ENCODE measurements at regions not wholly inside any gene's neighbourhood (a gene's known extent, or its start where the extent isn't known, plus 50 kb on each side); places are given as distances from the start of the nearest gene placed in this dataset.
"Not testable (repeated sequence)": the region's sequence is repeated elsewhere in the genome, so short reads cannot be mapped to it uniquely, and the experiment has no call there.

GRCh38 chr4:131883181-131883580 lies 1265.9 kb upstream of the PCDH10 start:
- not testable (repeated sequence) for H3K4me3 ChIP-seq (replicated peaks; ENCODE audit: insufficient read depth, low read length); H3K27ac ChIP-seq (replicated peaks); DNase-seq (ENCODE audit: low read depth in 1 of 2, low spot score in 1 of 2); H3K27me3 ChIP-seq (ENCODE audit: insufficient read depth, poor library complexity, severe bottlenecking)

- not testable (repeated sequence) for H3K27me3 ChIP-seq (ENCODE audit: insufficient read depth, poor library complexity, severe bottlenecking); H3K27ac ChIP-seq (replicated peaks); H3K4me3 ChIP-seq (replicated peaks; ENCODE audit: insufficient read depth, low read length); DNase-seq (ENCODE audit: low read depth in 1 of 2, low spot score in 1 of 2)
Measured at GRCh38 chr4:131925662-131926061, 1223.4 kb upstream of the PCDH10 start.

GRCh38 chr4:131967646-131968045 lies 1181.4 kb upstream of the PCDH10 start:
- not testable (repeated sequence) for H3K4me3 ChIP-seq (replicated peaks; ENCODE audit: insufficient read depth, low read length); DNase-seq (ENCODE audit: low read depth in 1 of 2, low spot score in 1 of 2); H3K27me3 ChIP-seq (ENCODE audit: insufficient read depth, poor library complexity, severe bottlenecking); H3K27ac ChIP-seq (replicated peaks)

GRCh38 chr4:131974730-131975129 lies 1174.4 kb upstream of the PCDH10 start:
- H3K4me3 ChIP-seq (replicated peaks; ENCODE audit: insufficient read depth, low read length) = no peak overlapping the region
- TF ChIP-seq REST (IDR thresholded peaks at IDR 0.05; ENCODE audit: insufficient replicate concordance, low read depth) (no peak), SPI1 (IDR thresholded peaks at IDR 0.05; ENCODE audit: borderline replicate concordance, low read depth) (no peak), CTCF (IDR thresholded peaks at IDR 0.05; ENCODE audit: insufficient read depth, low read length) (no peak), GABPA (IDR thresholded peaks at IDR 0.05; ENCODE audit: low read depth) (no peak), POLR2AphosphoS5 (IDR thresholded peaks at IDR 0.05; ENCODE audit: low read depth) (no peak)
- no peak for DNase-seq (ENCODE audit: low read depth in 1 of 2, low spot score in 1 of 2)
- no peak overlapping the region for H3K27ac ChIP-seq (replicated peaks)
- no peaks in the 10 kb centered on the region for H3K27me3 ChIP-seq (ENCODE audit: insufficient read depth, poor library complexity, severe bottlenecking)

- H3K4me3 ChIP-seq (replicated peaks; ENCODE audit: insufficient read depth, low read length); H3K27ac ChIP-seq (replicated peaks); H3K27me3 ChIP-seq (ENCODE audit: insufficient read depth, poor library complexity, severe bottlenecking); DNase-seq (ENCODE audit: low read depth in 1 of 2, low spot score in 1 of 2): not testable (repeated sequence)
Measured at GRCh38 chr4:131975276-131976132, 1173.6 kb upstream of the PCDH10 start.

- not testable (repeated sequence) for DNase-seq (ENCODE audit: low read depth in 1 of 2, low spot score in 1 of 2); H3K27ac ChIP-seq (replicated peaks); H3K27me3 ChIP-seq (ENCODE audit: insufficient read depth, poor library complexity, severe bottlenecking); H3K4me3 ChIP-seq (replicated peaks; ENCODE audit: insufficient read depth, low read length)
Measured at GRCh38 chr4:131976133-131977002, 1172.7 kb upstream of the PCDH10 start.

- no peak for DNase-seq (ENCODE audit: low read depth in 1 of 2, low spot score in 1 of 2)
- Histone ChIP-seq H3K4me3 (replicated peaks; ENCODE audit: insufficient read depth, low read length) (no peak overlapping the region), H3K27ac (replicated peaks) (no peak overlapping the region), H3K27me3 (ENCODE audit: insufficient read depth, poor library complexity, severe bottlenecking) (no peaks in the 10 kb centered on the region)
- TF ChIP-seq REST (IDR thresholded peaks at IDR 0.05; ENCODE audit: insufficient replicate concordance, low read depth) (no peak), POLR2AphosphoS5 (IDR thresholded peaks at IDR 0.05; ENCODE audit: low read depth) (no peak), CTCF (IDR thresholded peaks at IDR 0.05; ENCODE audit: insufficient read depth, low read length) (no peak), GABPA (IDR thresholded peaks at IDR 0.05; ENCODE audit: low read depth) (no peak), SPI1 (IDR thresholded peaks at IDR 0.05; ENCODE audit: borderline replicate concordance, low read depth) (no peak)
Measured at GRCh38 chr4:131978120-131978519, 1171.0 kb upstream of the PCDH10 start.
